ENCODE measurements at regions not wholly inside any gene's neighbourhood (a gene's known extent, or its start where the extent isn't known, plus 50 kb on each side); places are given as distances from the start of the nearest gene placed in this dataset.

GRCh38 chr6:19158586-19158985 lies 678.6 kb upstream of the ID4 start:
- TF ChIP-seq CTCF (conservative IDR thresholded peaks at IDR 0.05; ENCODE audit: low read depth, low read length) (no peak), POLR2A (IDR thresholded peaks at IDR 0.05; ENCODE audit: low read depth, low read length) (no peak), SMC3 (IDR thresholded peaks at IDR 0.05; ENCODE audit: low read depth, low read length) (no peak), RFX5 (IDR thresholded peaks at IDR 0.05; ENCODE audit: low read depth, low read length) (no peak), FOS (IDR thresholded peaks at IDR 0.05; ENCODE audit: low read depth, low read length) (no peak), RAD21 (IDR thresholded peaks at IDR 0.05; ENCODE audit: low read length) (no peak), CEBPB (IDR thresholded peaks at IDR 0.05; ENCODE audit: low read depth, low read length) (no peak), ELK1 (IDR thresholded peaks at IDR 0.05; ENCODE audit: borderline replicate concordance, low read depth, low read length) (no peak), MAZ (IDR thresholded peaks at IDR 0.05; ENCODE audit: borderline replicate concordance, low read depth, low read length) (no peak), MAFK (IDR thresholded peaks at IDR 0.05; ENCODE audit: low read depth, low read length) (no peak)

Measured in IMR-90 (cell line).